Panc1 (cell line): ENCODE measurements at regions not wholly inside any gene's neighbourhood (a gene's known extent, or its start where the extent isn't known, plus 50 kb on each side); places are given as distances from the start of the nearest gene placed in this dataset.

Experiments used
- CTCF ChIP-seq: fragments of 450-650 bp; IDR thresholded peaks from 2 replicates; pipeline ENCODE4 v1.5.1; 2017; ENCODE audit warnings: mild to moderate bottlenecking
- POLR2AphosphoS5 ChIP-seq: IDR thresholded peaks from 2 replicates; pipeline ENCODE4 v1.6.1; 2012; ENCODE audit warnings: mild to moderate bottlenecking, low read depth, low read length, moderate library complexity
- REST ChIP-seq, 2 experiments: IDR thresholded peaks; 2 replicates each; pipeline ENCODE4 v1.6.1; 2011 to 2012; ENCODE audit warnings: low read depth in 2 of 2, control low read depth in 1 of 2, low read length in 1 of 2, mild to moderate bottlenecking in 1 of 2, moderate library complexity in 1 of 2; ENCODE audit not compliant: insufficient read depth in 1 of 2
- SIN3A ChIP-seq: IDR thresholded peaks from 2 replicates; pipeline ENCODE4 v1.6.1; 2012; ENCODE audit warnings: low read depth, mild to moderate bottlenecking, low read length, moderate library complexity, borderline replicate concordance; ENCODE audit not compliant: insufficient read depth

GRCh38 chr9:7415836-7416235, 383.7 kb downstream of the DMAC1 start:
- TF ChIP-seq CTCF (no peak), REST (IDR thresholded peaks at IDR 0.05; ENCODE audit: insufficient read depth in 1 of 2, low read depth in 2 of 2, low read length in 1 of 2) (no peak), SIN3A (no peak), POLR2AphosphoS5 (no peak)
